Activated naive CD8-positive, alpha-beta T cell treated with anti-CD3 and anti-CD28 coated beads, Interleukin-2, amount 10 ng/mL, durations not matched to agents 7 days and 5 days (primary cell): ENCODE measurements at regions not wholly inside any gene's neighbourhood (a gene's known extent, or its start where the extent isn't known, plus 50 kb on each side); places are given as distances from the start of the nearest gene placed in this dataset.

ENCODE experiments used
- ATAC-seq: fragments of 150-1000 bp; cut with Tn5 transposase; one replicate; pipeline ENCODE4 v1.10.0; 2021; ENCODE audit warnings: low read depth, moderate library complexity
- POLR2A ChIA-PET: fragments of 350-600 bp; sonication (Branson Sonifier 250); formaldehyde crosslinking; loops from one replicate; lab custom pipeline; 2021; ENCODE audit warnings: antibody characterized with exemption; lab: Charles Lee
- DNase-seq: peaks from one replicate; pipeline ENCODE4 v3.0.0; 2021
- H3K27ac Mint-ChIP-seq: one replicate; pipeline ENCODE4 v1.8.0; 2022; ENCODE audit warnings: mild to moderate bottlenecking, mixed read lengths
- H3K27me3 Mint-ChIP-seq: one replicate; pipeline ENCODE4 v1.8.0; 2022; ENCODE audit warnings: mild to moderate bottlenecking, moderate library complexity, mixed read lengths
- H3K36me3 Mint-ChIP-seq: one replicate; pipeline ENCODE4 v1.8.0; 2021; ENCODE audit warnings: mild to moderate bottlenecking, mixed read lengths
- H3K4me1 Mint-ChIP-seq: one replicate; pipeline ENCODE4 v1.8.0; 2021; ENCODE audit warnings: mixed read lengths
- H3K4me3 Mint-ChIP-seq: one replicate; pipeline ENCODE4 v1.8.0; 2022; ENCODE audit warnings: mild to moderate bottlenecking, moderate library complexity, mixed read lengths
- H3K9me3 Mint-ChIP-seq: one replicate; pipeline ENCODE4 v1.8.0; 2021; ENCODE audit warnings: mixed read lengths

GRCh38 chr4:28385801-28386200 lies 1525.2 kb downstream of the STIM2 start:
- no peak for DNase-seq
- no peak for ATAC-seq
- Mint-ChIP-seq H3K4me1 (no peaks in the 10 kb centered on the region), H3K9me3 (no peaks in the 10 kb centered on the region), H3K27me3 (no peaks in the 10 kb centered on the region), H3K27ac (no peak overlapping the region), H3K4me3 (no peak overlapping the region), H3K36me3 (no peaks in the 10 kb centered on the region)
- POLR2A ChIA-PET: no interaction called here

DNA sequence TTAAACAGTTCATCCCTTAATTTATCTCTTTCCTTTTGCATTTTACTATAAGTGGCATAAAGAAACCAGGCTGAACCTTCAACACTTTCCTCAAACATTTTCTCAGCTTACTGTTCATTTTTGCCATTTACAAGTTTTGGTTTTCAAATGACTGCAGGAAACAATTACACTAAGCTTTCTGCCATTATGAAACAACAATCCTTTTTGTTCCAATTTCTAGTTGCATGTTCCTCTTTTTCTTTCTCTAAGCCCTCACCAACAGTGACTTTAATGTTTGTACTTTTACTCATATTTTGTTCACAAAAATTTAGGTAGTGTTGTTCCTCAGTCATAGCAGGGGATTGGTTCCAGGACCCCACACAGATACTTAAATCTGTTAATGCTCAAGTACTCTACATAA lies 1526.1 kb downstream of the STIM2 start:
- H3K4me1 Mint-ChIP-seq: no peaks in the 10 kb centered on the region
- H3K36me3 Mint-ChIP-seq: no peaks in the 10 kb centered on the region
- no peak for ATAC-seq
- no peak overlapping the region for H3K27ac Mint-ChIP-seq
- no peak for DNase-seq
- H3K9me3 Mint-ChIP-seq: no peaks in the 10 kb centered on the region
- POLR2A ChIA-PET: no interaction called here
- H3K27me3 Mint-ChIP-seq: no peaks in the 10 kb centered on the region
- no peak overlapping the region for H3K4me3 Mint-ChIP-seq

DNA sequence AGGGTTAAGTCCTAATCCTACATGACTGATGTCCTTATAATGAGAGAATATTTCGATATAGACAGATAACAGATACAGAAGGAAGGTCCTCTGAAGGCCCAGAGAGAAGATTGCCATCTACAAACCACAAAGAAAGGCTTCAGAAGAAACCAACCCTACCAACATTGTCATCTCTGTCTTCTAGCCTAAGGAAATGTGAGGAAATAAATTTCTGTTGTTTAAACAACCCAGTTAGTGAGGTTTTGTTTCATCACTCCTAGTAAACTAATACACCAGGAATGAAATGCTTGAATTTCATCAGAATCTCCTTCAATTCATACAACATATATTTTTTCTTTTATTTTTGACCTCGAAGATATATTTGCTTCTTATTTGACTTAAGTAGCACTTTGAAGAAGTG lies 1527.8 kb downstream of the STIM2 start:
- POLR2A ChIA-PET: no interaction called here

GRCh38 chr4:28391877-28392276 lies 1531.2 kb downstream of the STIM2 start:
- POLR2A ChIA-PET: no interaction called here
- DNase-seq: no peak
- Mint-ChIP-seq H3K27ac (no peak overlapping the region), H3K36me3 (no peaks in the 10 kb centered on the region), H3K27me3 (no peaks in the 10 kb centered on the region), H3K4me3 (no peak overlapping the region), H3K9me3 (peaks cover 3% of the 10 kb centered on the region), H3K4me1 (no peaks in the 10 kb centered on the region)
- ATAC-seq: no peak

More for the DNA sequence above, 1527.8 kb downstream of the STIM2 start:
- ATAC-seq: no peak
- H3K27me3 Mint-ChIP-seq: no peaks in the 10 kb centered on the region
- no peaks in the 10 kb centered on the region for H3K4me1 Mint-ChIP-seq
- H3K9me3 Mint-ChIP-seq: peaks cover 1% of the 10 kb centered on the region
- H3K36me3 Mint-ChIP-seq: no peaks in the 10 kb centered on the region
- no peak overlapping the region for H3K4me3 Mint-ChIP-seq
- H3K27ac Mint-ChIP-seq: no peak overlapping the region
- DNase-seq: no peak

DNA sequence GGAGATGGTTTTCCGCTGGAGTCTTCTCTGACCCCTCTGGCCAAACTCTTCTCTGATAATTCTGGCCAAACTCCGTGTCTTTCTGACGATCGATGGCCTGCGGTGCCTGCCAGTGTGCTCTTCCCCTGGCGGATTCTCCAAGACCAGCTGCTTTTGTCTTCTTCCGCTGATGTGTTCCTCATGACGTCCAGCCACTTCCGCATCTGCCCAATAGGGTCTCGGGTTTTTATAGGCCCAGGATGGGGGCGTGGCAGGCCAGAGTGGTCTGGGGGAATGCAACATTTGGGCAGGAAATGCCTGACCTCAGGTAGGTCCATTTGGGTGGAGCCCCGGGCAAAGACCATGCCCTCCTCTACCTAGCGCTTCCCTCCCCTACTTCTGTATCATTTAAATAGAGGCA lies 1542.1 kb downstream of the STIM2 start:
- H3K36me3 Mint-ChIP-seq: no peaks in the 10 kb centered on the region
- H3K27me3 Mint-ChIP-seq: no peaks in the 10 kb centered on the region
- no peak overlapping the region for H3K27ac Mint-ChIP-seq
- H3K9me3 Mint-ChIP-seq: peaks cover 7% of the 10 kb centered on the region
- DNase-seq (no peak), ATAC-seq (no peak)
- no peaks in the 10 kb centered on the region for H3K4me1 Mint-ChIP-seq
- POLR2A ChIA-PET: no interaction called here
- H3K4me3 Mint-ChIP-seq: no peak overlapping the region

- Mint-ChIP-seq H3K36me3 (no peaks in the 10 kb centered on the region), H3K9me3 (peaks cover 3% of the 10 kb centered on the region), H3K27ac (no peak overlapping the region), H3K4me3 (no peak overlapping the region), H3K27me3 (no peaks in the 10 kb centered on the region), H3K4me1 (no peaks in the 10 kb centered on the region)
- ATAC-seq (no peak), DNase-seq (no peak)
- POLR2A ChIA-PET: interaction anchor here (0.7 kb wide), 1 partner anchor 15 kb away, joined by 3 read pairs; no protein-coding TSS in a partner anchor
Observed at GRCh38 chr4:28421221-28421620, 1560.6 kb downstream of the STIM2 start.

DNA sequence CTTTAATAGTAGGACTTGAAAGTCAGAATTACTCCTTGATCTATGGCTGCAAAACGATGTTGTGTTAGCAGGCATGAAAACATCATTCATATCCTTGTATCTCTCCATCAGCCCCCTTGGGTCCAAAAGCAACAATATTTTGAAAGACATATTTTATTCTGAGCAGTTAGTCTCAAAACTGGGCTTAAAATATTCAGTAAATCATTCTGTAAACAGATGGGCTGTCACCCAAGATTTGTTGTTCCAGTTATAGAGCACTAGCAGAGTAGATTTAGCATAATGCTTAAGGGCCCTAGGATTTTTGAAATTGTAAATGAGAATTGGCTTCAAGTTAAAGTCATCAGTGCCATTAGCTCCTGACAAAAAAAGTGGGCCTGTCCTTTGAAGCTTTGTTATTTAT lies 1565.6 kb downstream of the STIM2 start:
- Mint-ChIP-seq H3K9me3 (peaks cover 3% of the 10 kb centered on the region), H3K4me1 (no peaks in the 10 kb centered on the region), H3K27me3 (no peaks in the 10 kb centered on the region), H3K4me3 (no peak overlapping the region), H3K27ac (no peak overlapping the region), H3K36me3 (no peaks in the 10 kb centered on the region)
- POLR2A ChIA-PET: no interaction called here
- DNase-seq: no peak
- ATAC-seq: no peak

DNA sequence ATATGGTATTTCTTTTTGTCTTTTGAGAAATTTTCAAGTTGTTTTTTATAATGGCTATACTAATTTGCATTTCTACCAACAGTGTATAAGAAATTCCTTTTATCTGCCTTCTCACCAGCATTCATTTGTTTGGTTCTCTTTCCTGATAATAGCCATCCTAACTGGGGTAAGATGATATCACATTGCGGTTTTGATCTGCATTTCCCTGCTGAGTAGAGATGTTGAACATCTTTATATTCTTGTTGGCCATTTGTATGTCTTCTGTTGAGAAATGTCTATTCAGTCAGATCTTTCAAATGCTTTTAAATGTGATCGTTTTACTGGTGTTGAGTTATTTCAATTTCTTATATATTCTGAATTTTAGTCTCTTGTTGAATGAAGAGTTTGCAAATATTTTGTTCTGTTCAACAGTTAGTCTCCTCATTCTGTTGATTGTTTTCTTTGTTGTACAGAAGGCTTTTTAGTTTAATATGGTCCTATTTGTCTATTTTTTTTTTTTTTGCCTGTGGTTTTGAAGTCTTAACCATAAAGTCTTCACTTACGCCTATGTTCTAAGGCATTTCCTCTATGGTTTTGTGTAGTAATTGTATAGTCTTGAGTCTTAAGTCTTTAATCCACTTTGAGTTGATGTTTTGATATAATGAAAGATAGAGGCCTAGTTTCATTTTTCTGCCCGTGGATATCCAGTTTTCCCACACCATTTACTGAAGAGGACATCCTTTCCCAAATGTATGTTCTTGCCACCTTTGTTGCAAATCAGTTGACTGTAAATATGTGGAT lies 1566.9 kb downstream of the STIM2 start:
- Mint-ChIP-seq H3K4me1 (no peaks in the 10 kb centered on the region), H3K36me3 (no peaks in the 10 kb centered on the region), H3K27ac (no peak overlapping the region), H3K4me3 (no peak overlapping the region), H3K9me3 (no peaks in the 10 kb centered on the region), H3K27me3 (no peaks in the 10 kb centered on the region)
- ATAC-seq (no peak), DNase-seq (no peak)
- POLR2A ChIA-PET: no interaction called here

DNA sequence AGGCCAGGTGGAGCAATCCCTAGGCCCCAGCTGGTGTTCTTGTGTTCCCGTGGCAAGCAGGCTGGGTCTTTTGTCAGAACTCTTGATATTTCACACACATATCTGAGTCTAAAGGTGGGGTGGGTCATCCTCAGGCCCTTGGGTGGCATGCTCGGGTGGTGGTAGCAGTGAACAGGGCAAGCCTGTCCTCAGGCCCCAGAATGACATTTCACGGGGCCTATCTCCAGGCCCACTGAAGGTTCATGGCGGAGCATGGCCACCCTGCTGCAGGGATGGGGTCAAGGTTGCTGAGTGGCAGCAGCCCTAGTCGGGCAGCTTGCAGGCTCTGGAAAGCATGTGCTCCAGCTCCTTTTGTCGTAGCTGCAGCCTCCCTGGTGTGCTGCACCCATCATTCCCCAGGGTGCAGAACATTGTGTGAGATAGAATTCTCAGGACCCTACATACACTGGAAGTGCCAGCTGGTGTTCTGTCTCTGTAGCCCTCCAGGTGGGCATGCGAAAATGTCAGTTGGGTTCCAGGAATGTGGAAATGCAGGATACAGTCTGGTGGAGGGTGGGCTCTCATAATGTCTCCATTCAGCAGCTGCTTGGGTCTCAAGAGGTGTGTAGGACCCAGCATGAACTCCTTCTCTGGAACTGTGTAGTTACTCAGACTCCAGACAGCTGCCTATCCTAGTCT lies 1571.8 kb downstream of the STIM2 start:
- ATAC-seq (no peak), DNase-seq (no peak)
- Mint-ChIP-seq H3K27ac (no peak overlapping the region), H3K9me3 (peaks cover 1% of the 10 kb centered on the region), H3K4me1 (no peaks in the 10 kb centered on the region), H3K27me3 (no peaks in the 10 kb centered on the region), H3K4me3 (no peak overlapping the region), H3K36me3 (no peaks in the 10 kb centered on the region)
- POLR2A ChIA-PET: no interaction called here

DNA sequence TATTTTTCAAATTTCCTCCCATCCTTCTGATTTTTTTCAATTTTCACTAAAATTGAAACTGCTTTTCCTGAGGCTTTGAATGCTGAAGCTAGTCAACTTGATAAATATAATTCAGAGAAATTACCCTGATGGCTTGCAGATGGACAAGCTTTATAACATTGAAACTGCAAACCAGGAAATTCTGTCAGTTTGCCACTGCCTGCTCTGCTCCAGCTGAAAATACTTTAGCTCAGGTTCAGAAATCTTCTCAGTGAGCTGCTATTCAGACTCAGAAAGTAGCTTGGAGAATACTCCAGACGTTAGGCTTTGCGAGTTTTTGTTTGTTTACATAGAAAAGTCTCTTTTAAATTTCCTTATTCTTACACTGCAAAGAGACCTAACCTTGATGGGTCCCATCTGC lies 1574.7 kb downstream of the STIM2 start:
- POLR2A ChIA-PET: no interaction called here

GRCh38 chr4:28436191-28437080 lies 1575.8 kb downstream of the STIM2 start:
- POLR2A ChIA-PET: interaction anchor here (0.6 kb wide), 1 partner anchor 15 kb away, joined by 3 read pairs; no protein-coding TSS in a partner anchor
- no peaks in the 10 kb centered on the region for H3K27me3 Mint-ChIP-seq
- no peak for ATAC-seq
- no peak for DNase-seq
- no peaks in the 10 kb centered on the region for H3K36me3 Mint-ChIP-seq
- H3K27ac Mint-ChIP-seq: no peak overlapping the region
- H3K9me3 Mint-ChIP-seq: peaks cover 1% of the 10 kb centered on the region
- H3K4me3 Mint-ChIP-seq: no peak overlapping the region
- H3K4me1 Mint-ChIP-seq: no peaks in the 10 kb centered on the region

More for the DNA sequence above, 1574.7 kb downstream of the STIM2 start:
- no peak for DNase-seq
- Mint-ChIP-seq H3K4me1 (no peaks in the 10 kb centered on the region), H3K27me3 (no peaks in the 10 kb centered on the region), H3K27ac (no peak overlapping the region), H3K4me3 (no peak overlapping the region), H3K36me3 (no peaks in the 10 kb centered on the region), H3K9me3 (peaks cover 1% of the 10 kb centered on the region)
- no peak for ATAC-seq

DNA sequence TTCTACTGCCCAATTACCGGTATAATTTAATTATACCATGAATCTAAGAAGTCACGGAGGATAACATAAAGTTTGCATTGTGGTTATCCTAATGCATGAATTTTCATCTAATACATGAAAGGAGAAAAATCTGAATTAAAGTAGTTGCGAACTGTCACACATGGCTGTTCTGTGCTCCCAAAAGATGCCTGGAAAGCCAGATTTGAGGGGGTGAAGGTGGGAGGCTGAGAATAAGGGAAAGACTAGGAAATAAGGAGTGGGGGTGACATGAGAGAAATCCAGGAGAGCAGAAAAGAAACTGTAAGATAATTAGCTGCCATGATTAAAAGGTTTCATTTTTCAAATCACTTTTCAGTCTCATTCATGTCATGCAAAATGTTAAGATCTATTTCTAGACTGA lies 1582.7 kb downstream of the STIM2 start:
- Mint-ChIP-seq H3K27me3 (no peaks in the 10 kb centered on the region), H3K4me1 (no peaks in the 10 kb centered on the region), H3K9me3 (no peaks in the 10 kb centered on the region), H3K27ac (no peak overlapping the region), H3K36me3 (no peaks in the 10 kb centered on the region), H3K4me3 (no peak overlapping the region)
- ATAC-seq (no peak), DNase-seq (no peak)
- POLR2A ChIA-PET: no interaction called here

- Mint-ChIP-seq H3K4me3 (no peak overlapping the region), H3K27ac (no peak overlapping the region), H3K9me3 (no peaks in the 10 kb centered on the region), H3K4me1 (no peaks in the 10 kb centered on the region), H3K36me3 (no peaks in the 10 kb centered on the region), H3K27me3 (no peaks in the 10 kb centered on the region)
- POLR2A ChIA-PET: no interaction called here
- no peak for DNase-seq
- ATAC-seq: no peak
Observed at GRCh38 chr4:28443801-28444412, 1583.3 kb downstream of the STIM2 start.
